HuH-7.5 (cell line): ENCODE measurements at regions not wholly inside any gene's neighbourhood (a gene's known extent, or its start where the extent isn't known, plus 50 kb on each side); places are given as distances from the start of the nearest gene placed in this dataset.
"Not testable (repeated sequence)": the region's sequence is repeated elsewhere in the genome, so short reads cannot be mapped to it uniquely, and the experiment has no call there.

Source experiments
- DNase-seq: peaks from one replicate; pipeline ENCODE4 v3.0.0; 2011; ENCODE audit warnings: low spot score

DNA sequence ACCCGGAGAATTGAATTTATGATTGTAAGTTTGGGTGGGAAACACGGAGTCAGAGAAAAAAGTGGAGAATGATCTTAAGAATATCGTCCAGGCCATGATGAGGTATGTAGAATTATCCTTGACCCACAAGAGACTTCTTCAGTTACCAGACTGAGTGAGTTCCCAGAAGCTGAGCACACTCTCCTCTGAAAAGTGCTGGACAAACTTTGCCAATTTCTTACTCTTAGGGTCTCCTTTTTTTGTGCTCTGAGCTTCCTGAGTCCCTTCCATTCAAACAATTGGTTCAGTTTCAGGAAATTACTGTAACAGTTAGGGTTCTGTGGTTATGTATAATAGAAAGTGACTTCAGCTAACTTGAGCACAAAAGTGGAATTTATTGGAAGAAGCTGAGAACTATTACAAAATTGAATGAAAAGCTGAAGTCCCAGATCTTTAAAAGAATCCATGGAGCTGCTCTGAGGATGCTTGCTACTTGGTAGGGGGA, 50.6 kb upstream of the EHBP1 start:
- DNase-seq, result no peak

- no peak for DNase-seq
Observed at GRCh38 chr2:62654423-62654791, 51.1 kb upstream of the EHBP1 start.

GRCh38 chr2:62653582-62654422, 51.7 kb upstream of the EHBP1 start:
- DNase-seq, result no peak

GRCh38 chr2:62649087-62649486, 56.4 kb upstream of the EHBP1 start:
- DNase-seq, result not testable (repeated sequence)

DNA sequence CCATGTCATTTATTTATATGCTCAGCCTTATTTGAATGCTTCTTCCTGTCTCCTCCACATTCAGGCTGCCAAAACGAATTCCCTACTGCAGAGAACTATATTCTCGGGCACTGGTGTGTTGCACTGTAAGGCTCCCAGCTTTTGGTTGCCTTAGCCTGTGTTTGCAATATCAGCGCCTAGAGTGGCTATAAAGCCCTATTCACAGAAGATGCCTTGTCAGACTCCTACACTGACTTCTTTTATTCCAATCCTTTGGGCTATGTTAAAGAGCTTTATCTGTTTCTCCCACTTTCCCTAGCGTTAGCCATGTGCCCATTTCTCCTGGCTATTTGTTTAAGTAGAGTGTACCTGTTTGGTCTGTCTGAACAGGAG, 62.4 kb upstream of the EHBP1 start:
- DNase-seq, result no peak

DNA sequence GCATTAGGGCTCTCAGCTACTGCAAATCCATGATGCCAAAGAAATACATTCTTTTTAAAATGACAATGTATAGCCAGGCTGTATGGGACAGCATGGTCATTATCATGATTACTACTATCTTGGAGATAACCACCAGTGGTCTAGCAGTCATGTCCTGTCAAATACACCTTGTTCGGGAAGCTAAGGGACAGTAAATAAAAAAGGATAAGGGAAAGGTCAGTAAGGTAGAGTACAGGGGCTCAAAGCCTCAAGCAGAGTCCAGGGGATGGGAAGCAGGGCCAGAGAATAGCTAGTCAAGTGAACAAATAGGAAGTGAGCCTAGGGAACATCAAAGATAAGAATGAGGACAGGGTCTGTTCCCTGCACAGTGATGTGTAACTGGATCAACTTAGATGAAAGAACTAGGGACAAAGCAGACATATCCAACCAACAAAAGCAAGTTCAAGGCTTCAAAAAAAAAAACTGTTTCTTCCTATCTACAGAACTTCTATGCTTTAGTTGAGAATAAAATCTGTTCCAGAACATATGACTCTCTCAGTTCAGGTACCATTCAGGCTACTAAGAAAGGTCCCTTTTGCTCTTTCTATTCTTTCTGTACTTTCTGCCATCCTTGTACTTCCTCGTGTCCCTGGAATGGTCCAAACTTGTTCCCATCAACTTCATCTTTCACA, 62.9 kb upstream of the EHBP1 start:
- no peak for DNase-seq

GRCh38 chr2:62641936-62642335, 63.6 kb upstream of the EHBP1 start:
- DNase-seq, result no peak

GRCh38 chr2:62641410-62641843, 64.1 kb upstream of the EHBP1 start:
- no peak for DNase-seq

DNA sequence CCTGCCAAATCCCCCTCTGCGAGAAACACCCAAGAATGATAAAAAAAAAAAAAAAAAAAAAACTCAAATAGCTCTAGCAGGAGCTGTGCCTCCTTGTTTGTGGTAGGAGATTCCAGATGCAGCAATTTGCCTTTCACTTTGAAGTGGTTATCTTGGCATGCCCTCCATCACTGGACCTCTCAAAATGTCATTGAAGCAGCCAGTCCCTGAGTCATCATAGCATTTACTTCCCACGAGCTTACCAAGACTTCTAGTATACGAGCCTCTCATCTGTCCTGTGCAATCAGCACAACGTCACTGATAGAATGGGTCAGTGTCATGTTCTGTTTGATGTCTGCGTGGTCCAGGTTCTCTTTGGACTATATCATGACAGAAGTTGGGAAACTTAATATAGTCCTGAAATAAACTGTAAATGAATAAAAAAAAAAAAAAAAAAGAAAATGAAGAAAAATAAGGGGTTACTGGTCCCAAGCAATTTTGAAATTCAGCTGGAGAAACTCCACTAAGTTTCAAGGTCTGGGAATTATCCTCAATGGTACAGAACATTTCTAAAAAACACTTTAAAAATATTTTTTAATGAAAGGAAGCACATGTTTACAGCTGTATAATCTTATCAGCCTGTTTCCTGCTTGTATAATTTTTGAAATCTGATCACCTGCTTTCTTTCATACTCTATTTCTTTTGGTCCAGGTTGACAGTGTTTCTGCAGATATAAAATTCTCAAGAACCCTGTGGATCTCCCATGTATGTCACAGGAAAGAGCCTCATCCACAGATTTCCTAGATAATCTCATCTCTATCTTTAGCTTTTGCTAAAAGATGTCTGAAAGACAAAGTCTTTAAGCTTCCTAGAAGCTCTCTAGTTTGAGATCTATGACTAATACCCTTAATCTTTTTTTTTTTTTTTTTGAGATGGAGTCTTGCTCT, 74.1 kb upstream of the EHBP1 start:
- no peak for DNase-seq

GRCh38 chr2:62630206-62630605, 75.3 kb upstream of the EHBP1 start:
- not testable (repeated sequence) for DNase-seq

- not testable (repeated sequence) for DNase-seq
Observed at GRCh38 chr2:62629310-62629709, 76.2 kb upstream of the EHBP1 start.

GRCh38 chr2:62627667-62628066, 77.8 kb upstream of the EHBP1 start:
- no peak for DNase-seq

- DNase-seq, result no peak
Observed at GRCh38 chr2:62624855-62625254, 80.7 kb upstream of the EHBP1 start.

GRCh38 chr2:62616486-62616885, 89.0 kb upstream of the EHBP1 start:
- not testable (repeated sequence) for DNase-seq

GRCh38 chr2:62611854-62612253, 93.7 kb upstream of the EHBP1 start:
- DNase-seq, result no peak

DNA sequence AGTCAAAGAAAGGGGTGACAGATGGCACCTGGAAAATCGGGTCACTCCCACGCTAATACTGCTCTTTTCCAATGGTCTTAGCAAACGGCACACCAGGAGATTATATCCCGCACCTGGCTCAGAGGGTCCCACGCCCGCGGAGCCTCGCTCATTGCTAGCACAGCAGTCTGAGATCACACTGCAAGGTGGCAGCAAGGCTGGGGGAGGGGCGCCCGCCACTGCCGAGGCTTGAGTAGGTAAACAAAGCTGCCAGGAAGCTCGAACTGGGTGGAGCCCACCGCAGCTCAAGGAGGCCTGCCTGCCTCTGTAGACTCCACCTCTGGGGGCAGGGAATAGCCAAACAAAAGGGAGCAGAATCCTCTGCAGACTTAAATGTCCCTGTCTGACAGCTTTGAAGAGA, 99.5 kb upstream of the TMEM17 start:
- DNase-seq, result not testable (repeated sequence)

- DNase-seq, result no peak
Observed at GRCh38 chr2:62604336-62604735, 98.3 kb upstream of the TMEM17 start.

- DNase-seq, result no peak
Observed at GRCh38 chr2:62603154-62603712, 97.2 kb upstream of the TMEM17 start.

GRCh38 chr2:62599674-62600410, 93.8 kb upstream of the TMEM17 start:
- DNase-seq, result not testable (repeated sequence)

- DNase-seq, result no peak
Observed at GRCh38 chr2:62597323-62597722, 91.3 kb upstream of the TMEM17 start.
